RKO (cell line): ENCODE measurements at regions not wholly inside any gene's neighbourhood (a gene's known extent, or its start where the extent isn't known, plus 50 kb on each side); places are given as distances from the start of the nearest gene placed in this dataset.

Experiments
- DNase-seq: peaks from one replicate; pipeline ENCODE4 v3.0.0-alpha.2; 2016; ENCODE audit warnings: low spot score

DNA sequence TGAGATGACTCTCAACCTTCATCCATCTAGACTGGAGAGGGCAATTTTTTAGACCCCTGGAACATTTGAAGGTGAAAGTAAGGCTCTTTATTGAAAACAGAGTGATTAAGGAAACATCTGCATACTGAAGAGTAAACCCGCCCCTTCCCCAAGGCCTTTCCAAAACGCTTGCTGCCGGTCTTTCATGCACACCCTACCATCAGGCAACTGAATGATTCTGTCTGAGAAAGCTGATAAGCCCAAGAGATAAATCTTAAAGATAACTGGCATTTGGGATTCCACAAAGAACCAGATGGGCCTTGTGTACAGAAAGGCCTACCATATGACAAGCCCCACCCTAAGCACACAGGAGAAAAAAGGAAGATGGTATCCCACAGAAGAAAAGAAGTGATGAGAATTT is 54.4 kb upstream of the PIK3R1 start:
- DNase-seq, result no peak

DNA sequence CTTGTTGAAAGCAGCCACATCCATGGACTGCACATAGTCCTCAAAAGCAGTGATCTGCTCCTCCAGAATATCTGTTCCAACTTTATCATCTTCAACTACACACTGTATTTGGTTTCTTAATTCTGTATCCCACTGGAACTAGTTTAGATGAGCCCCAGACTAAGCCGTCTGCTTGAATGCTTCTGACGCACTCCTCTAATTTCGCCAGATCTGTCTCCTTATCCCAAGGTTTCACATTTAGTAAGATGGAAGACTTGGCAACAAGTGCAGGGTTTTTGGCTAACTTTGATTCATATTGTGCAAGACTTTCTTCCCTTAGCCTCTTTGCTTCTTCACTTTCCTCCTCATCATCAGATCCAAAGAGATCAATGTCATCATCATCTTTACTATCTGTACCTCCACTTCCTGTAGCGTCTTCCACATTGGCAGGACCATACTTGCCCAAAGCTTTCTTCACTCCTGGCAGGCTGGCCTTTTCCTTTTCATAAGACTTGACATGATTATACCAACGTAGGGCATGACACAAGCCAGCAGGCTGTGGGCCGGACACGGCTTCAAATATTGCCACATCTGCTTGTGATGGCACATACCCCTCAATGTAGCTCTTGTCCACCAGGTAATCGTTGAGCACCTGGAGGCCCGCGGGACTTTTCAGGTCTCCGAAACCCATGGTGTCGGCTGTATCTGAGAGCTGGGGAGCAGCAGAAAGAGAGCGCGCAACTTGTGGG is 56.2 kb upstream of the PIK3R1 start:
- no peak for DNase-seq

DNA sequence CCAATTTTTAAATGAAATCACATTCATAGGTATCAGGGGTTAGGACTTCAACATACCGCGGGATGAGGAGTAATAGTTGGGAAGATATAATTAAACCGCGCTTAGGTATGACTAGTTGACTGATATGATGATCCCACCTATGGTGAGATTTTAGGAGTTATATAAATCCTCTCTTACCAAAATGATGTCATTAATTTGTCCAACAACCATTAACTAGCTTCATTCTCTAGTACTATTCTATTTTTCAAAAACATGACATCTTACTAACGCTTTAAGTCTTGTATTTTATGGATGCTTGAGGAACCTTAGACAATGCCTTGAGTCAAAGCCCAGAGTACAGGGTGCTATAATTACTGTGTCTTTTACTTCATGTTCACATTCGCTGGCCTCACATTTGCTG is 59.6 kb upstream of the PIK3R1 start:
- no peak for DNase-seq

DNA sequence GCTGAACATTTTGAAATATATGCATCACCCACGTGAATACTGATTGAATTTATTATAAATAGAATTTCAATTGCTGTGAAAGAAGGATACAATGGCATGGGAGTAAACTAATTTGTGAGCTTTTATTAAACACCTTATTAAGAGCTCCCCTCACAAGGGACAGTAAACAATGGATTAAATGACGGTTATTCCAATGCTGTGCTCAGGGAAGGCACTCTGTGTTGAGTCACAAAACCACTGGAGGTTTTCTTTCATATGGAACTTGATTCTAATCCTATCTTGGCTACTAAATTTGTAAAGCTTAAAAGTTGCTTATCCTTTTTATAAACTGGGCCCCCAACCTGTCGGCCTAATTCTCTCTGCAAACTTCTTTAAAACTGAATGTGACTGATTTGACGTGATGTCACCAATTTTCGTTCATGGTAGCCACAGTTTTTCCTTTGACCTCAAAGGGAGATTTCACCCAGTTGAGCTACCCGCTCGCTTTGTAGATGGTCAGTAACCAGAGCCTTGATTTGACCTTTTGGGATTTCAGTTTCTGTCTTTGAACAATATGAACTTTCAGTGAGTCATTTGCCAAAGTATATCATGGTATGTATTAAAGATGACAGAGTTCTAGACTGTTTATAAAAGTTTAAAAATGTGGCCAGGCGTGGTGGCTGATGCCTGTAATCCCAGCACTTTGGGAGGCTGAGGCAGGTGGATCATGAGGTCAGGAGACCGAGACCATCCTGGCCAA is 61.3 kb upstream of the PIK3R1 start:
- DNase-seq, result no peak

DNA sequence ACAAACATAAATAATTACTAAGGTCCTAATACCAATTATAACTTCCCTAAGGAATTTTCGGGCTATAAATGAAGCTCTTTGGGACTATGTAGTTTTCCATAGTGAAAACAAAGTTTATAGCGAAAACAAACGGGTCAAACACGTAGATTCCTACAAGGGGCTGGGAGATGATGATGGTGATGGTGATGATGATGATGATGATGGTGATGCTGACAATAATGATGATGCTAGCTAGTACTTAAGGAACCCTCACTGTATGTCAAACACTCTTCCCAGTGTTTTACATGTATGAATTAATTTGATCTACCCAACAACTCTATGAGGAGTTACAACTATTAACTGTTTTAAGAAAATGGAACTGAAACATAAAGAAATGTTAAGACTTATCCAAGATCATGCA is 63.7 kb upstream of the PIK3R1 start:
- DNase-seq, result no peak

DNA sequence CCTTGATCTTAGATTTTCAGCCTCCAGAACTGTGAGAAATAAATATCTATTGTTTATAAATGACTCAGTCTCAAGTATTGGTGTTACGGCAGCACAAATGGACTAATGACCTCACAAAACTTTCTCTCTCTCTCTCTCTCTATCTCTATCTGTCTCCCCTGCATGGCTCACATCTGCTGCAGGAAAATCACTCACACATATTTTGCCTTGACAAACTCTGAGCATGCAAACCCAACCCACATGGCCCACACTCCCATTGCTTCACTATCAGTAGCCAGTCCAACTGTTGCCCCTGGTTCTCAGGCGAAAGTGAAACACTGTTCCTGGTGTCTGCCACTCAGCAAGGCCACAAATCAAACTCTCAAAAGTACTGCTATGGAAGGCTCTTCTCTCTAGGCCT is 66.4 kb upstream of the PIK3R1 start:
- no peak for DNase-seq

DNA sequence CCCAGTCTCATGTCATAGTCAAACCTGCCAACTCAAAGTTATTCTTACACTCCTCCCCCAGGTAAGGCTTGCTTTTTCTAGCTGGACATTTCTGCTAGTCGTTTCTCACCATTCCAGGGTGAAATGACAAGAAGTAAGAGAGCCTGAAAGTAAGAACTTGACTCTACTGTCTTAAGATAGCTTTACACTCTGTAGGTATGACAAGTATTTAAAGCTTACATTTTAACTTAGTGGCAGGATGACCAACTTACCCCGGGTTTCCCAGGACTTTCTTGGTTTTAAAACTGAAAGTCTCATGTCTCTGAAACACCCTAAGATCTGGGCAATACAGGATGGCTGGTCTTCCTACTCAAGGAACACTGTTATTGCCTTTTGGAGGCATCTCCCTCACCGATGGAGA is 67.5 kb upstream of the PIK3R1 start:
- no peak for DNase-seq

DNA sequence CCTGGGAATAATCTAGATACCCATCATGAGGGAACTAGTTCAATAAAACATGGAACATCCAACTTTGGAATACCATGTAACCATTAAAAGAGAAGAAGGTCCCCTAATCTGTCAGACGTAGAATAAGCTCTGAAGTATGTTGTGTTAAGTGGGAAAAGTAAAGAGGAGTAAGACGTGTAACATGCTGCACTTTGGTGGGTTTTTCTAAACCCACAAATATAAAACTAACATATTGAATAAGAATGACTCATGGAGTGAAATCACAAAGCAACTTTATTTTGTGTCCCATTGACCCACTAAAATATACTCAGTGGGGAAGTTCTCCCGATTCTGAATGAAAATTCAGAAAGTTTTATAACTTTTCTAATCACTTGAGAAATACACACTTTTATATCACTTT is 67.9 kb upstream of the PIK3R1 start:
- DNase-seq, result no peak

DNA sequence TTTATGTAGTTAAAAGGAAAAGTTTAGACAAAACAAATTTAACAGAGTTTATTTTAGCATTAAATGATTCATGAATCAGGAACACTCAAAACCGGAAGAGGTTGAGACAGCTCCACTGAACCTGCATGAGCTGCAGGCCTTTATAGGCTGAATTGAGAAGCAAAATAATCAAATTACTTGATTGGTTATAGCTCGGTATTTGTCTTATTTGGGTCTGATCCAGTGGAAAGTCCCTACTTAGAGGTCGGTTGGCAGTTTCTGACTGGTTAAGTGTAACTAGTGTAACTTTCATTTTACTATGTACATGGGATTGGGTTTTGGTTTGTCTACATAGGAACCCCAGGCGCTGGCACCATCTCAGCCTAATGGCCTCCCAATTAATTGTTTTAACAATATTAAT is 74.1 kb upstream of the PIK3R1 start:
- no peak for DNase-seq

DNA sequence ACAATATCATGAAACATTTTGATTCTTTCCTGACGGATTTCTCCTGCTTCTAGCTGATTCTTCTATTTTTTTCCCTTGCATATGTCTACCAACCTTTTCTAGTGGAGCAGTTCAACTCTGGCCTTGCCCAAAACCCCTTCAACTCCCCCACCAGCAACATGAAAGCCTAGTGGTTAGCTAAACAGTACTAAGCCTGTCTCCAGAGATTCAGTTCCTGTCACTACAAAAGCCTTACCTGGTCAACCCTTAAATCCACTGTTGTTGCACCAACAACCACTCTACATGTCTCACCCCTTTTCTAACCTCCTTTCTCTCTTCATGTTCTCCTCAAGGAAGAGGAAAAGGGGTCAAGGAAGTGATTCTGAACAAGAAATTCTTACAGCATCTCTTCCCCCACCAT is 74.8 kb upstream of the PIK3R1 start:
- no peak for DNase-seq

DNA sequence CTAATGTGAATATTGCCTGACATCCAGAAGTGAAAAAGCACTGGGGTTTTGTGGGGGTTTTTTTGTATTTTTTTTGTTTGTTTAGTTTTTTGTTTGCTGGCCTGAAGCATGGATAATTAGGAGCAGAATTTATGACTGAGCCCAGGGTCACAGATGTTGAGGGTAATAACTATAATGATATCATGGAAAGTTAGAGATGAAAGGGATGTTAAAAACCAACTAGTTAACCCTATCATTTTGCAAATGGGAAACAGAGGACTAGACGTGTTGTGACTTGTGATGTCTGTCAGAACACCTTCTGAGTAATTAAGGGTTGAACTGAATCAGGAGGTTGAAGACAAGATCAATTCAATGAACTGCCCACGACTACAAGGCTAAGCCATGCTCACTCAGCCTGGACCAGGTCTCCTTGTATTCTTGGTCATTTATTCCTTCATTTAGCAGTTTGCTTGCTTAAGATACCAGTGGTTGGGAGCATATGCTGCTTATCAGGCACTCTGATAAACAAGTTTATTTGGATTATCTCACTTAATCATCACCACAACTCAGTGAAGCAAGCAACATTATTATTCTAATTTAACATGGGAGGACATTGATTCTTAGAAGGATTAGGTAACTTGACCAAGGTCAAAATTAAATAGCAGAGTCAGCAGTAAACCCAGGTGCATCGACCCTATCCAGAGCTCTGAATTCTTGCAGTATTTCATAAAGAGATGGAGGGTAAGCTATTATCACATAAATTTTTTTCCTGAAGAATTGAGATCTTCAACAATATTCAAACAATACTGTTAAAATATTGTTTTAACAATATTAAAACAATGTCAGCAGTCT is 75.7 kb upstream of the PIK3R1 start:
- no peak for DNase-seq

DNA sequence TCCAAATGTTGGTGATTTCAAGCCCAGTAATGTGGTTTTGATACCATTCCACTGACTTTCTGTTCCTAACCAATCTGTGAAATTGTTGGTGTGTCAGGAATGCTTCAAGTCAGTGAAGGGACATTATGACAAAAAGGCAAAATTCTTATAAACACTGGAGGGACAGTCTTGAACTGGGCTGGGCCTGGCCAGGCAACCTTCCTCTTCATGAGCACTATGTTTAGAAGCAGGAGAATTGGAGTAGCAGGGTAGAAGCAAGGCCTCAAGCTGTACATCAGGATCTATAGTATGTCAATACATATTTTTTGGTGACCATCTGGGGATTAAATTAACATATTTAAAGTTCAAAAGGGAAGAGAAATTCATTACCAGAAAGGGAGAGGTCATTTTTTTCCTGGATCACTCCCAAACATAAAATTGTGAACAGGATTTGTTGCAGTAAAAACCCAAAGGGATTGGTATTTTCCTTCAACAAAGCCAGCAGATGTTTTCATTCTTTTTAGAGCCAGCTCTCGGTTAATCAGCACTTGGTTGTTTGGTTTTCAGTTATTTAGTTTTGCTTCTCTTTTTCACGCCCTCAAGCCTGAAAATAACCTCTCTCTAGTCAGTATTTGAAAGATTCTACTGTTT is 77.9 kb upstream of the PIK3R1 start:
- DNase-seq, result no peak

DNA sequence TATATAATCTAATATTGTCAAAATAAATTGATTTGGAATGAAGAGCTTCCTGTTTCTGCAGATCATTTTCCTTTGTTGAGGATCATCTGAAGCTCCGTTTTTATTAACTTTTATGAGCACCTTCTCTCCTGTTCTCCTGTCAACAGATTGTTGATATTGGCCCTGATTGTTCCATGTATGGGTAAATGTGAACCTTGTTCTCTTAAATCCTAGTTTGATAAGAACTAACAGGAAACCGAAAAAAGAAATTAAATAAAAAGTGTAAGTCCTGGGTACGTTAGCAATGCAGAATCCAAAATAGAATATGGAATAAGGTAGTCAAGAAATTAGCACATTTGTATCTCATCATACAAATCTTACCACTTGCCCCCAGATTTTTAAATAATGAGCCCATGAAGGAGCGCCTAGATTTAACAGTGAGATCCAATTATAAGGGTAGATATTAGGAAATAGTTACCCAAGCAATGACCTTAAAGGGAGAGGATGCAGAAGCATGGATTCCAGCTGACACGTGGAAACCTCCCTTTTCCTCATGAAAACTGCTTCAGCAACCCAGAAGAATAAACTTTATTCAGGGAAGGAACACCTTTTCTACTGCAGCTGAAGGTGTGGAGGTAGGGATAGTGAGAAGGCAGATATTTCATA is 80.8 kb upstream of the PIK3R1 start:
- DNase-seq, result no peak

DNA sequence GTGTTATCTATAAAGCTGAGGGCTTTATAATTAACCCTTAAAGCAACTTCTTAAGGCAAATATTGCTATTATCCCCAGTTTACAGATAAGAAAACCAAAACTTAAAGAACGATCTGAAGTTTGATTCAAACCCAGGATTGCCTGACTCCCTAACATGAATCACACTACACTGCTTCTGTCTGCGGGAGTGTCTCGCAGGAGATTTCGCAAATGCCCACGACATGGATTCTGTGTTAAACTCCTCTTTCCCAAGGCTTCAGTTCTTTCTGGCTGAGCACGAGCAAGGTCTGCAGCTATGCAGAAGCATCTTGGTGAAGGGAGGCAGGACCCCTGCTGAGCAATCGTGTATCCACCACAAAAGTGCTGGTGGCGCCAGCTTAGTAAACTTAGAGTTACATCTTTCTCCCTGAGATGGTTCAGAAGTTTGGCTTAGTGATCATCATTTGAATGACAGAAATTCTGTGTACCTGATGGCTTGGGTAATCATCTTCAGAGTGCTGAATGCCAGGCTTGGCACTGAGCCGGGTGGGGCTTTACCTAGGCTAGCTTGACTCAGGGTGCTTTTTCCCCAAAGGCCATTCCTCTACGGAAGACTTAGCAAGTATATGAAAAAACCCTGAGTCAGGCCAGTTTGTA is 81.4 kb upstream of the PIK3R1 start:
- no peak for DNase-seq

DNA sequence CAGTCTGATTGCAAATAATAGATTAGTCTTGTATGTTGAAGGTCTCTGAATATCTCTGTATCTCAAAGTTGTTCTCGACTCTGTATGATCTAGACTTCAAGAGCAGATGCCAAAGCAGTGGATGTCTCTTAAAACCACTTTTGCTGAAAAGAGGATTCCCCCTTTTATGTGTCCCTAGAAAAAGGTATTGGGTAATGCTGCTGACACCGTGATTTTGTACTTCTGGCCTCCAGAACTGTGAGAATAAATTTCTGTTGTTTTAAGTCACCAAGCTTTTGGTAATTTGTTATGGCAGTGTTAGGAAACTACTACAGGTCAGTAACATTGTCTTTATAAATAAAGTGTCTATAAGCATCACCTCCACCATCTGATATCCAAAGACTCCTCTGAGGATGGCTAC is 85.3 kb upstream of the PIK3R1 start:
- no peak for DNase-seq

DNA sequence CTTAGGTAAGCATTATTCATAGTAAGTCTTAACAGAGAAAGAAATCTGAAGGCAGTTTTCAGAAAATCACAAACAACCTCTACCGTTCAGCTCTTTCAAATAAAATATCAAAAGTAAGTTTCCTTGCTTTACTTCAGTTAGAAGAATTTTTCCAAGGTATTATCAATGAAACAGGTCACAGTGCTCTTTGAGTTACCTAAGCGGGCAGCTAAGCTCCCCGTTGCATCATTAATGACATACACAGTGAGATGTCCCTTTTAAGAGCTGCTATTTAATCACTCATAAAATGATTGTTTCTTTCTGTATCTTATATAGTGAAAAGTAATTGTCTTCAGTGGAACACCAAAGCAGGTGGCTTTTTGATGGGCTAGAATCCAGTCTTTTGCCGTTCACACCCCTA is 86.2 kb upstream of the PIK3R1 start:
- no peak for DNase-seq

DNA sequence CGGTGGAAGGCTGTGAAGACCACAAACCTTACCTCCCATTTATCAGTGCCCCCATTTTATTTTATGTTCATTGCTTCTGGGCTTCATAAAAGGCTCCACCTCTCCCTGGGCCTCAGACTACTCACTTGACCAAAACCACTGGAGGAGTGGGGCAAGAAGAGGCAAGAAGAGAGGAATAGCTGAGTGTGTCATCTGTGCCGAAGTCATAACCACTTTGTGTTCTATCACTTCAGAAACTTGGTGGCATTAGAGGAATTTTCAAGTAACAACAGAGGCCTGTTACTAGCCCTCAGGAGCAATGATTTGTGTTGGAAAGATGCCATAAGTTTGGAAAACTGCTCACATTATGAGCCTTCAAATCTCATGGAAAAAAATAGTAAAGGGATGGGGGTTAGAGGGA is 88.7 kb upstream of the PIK3R1 start:
- no peak for DNase-seq

DNA sequence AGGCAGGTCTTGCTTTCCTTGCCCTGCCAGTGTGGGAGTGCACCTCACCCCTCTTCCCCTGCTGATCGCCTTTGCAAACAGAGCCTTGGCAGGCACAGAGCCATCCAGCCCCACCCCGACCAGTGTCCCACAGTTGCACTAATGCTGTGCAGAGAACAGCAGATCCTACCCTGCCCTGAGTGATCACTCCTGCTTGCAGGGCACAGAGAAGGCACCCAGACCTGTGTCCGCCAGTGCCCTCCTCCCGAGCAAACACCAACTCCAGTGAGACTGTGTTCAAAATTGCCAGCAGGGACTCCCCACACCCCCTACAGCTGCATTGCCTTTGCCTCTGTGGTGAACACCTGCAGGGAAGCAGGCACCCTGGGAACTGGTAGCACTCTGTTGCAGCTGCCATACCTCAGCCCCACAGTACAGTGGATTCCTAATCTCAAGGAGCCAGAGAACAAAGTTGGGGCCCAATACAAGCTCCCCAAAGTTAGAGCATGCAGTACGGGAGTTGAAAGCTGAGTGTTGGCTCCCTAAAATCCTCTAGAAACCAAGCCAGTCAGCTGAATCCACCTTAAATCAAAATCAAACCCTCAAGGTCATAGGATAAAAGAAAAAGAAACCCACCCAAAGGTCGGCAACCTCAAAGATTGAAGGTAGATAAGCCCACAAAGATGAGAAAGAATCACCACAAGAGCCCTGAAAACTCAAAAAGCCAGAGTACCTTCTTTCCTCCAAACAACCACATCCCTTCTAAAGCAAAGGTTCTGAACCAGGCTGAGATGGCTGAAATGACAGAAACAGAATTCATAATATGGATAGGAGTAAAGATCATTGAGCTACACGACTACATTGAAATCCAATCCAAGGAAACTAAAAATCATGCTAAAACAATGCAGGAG is 92.9 kb upstream of the PIK3R1 start:
- DNase-seq, result no peak

DNA sequence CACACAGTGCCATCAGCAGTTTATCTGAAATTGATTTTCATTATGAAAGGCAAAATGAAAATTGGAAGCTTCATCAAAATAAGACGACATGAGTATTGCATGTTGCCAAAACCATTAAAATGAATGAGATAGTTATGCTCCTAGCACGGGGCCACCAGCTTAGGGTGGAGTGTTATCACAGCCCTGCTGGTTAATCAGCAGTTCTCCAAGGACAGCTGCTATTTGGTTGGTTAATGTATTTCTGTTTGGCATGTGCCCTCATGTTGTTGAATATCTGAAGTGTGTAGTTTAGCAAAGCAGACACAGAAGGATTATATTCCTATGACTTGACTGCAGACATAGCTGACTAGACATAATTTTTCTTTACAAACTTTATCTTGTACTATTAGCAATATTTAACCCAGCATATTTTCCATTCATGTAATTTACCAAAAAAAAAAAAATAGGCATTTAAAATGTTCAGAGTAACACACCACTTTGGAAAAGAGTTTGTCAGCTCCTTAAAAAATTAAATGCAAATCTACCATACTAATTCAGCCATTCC is 98.6 kb upstream of the PIK3R1 start:
- DNase-seq, result no peak

DNA sequence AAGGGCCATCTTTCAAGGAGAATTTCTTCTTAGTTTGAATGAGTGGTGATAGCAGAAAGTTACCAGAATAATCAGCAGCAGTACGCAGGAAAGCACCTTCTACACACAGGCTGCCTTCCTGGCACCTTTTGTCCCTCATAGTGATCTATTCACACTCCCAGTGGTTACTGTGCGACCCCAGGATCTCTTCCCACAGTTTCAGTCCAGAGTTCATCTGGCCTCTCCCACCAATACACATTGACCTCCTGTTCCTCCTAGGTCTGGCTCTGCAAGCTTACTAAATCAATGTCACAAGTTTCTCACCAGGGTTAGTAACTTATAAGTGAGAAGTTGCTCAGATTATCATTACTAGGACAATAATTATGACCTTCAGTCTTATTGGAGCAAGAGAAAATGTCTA is 99.1 kb upstream of the PIK3R1 start:
- no peak for DNase-seq
